Immature natural killer cell (primary cell): ENCODE measurements at regions not wholly inside any gene's neighbourhood (a gene's known extent, or its start where the extent isn't known, plus 50 kb on each side); places are given as distances from the start of the nearest gene placed in this dataset.
A peak's percentile ranks its signal among the peaks of the same experiment; 100 is the strongest.

Source experiments
- DNase-seq, 3 donors: peaks; one replicate each; pipeline ENCODE4 v3.0.0; 2022; ENCODE audit warnings: mixed read lengths in 1 of 3
- H3K27ac Mint-ChIP-seq, 6 donors: one replicate each; pipeline ENCODE4 v1.8.0; 2020; ENCODE audit warnings: mixed read lengths in 6 of 6, mild to moderate bottlenecking in 5 of 6, inconsistent platforms in 4 of 6, moderate library complexity in 3 of 6
- H3K27me3 Mint-ChIP-seq, 3 donors: one replicate each; pipeline ENCODE4 v1.8.0; 2020 to 2021; ENCODE audit warnings: low read depth in 3 of 3, mild to moderate bottlenecking in 3 of 3, mixed read lengths in 3 of 3, moderate library complexity in 3 of 3, inconsistent platforms in 1 of 3
- H3K36me3 Mint-ChIP-seq, 3 donors: one replicate each; pipeline ENCODE4 v1.8.0; 2020; ENCODE audit warnings: mixed read lengths in 3 of 3, inconsistent platforms in 2 of 3, mild to moderate bottlenecking in 2 of 3
- H3K4me1 Mint-ChIP-seq, 2 donors: one replicate each; pipeline ENCODE4 v1.8.0; 2020; ENCODE audit warnings: inconsistent platforms in 2 of 2, mild to moderate bottlenecking in 2 of 2, mixed read lengths in 2 of 2, moderate library complexity in 1 of 2
- H3K4me3 Mint-ChIP-seq, 5 donors: one replicate each; pipeline ENCODE4 v1.8.0; 2020; ENCODE audit warnings: mild to moderate bottlenecking in 5 of 5, mixed read lengths in 5 of 5, inconsistent platforms in 3 of 5, moderate library complexity in 3 of 5
- H3K9me3 Mint-ChIP-seq, 6 donors: one replicate each; pipeline ENCODE4 v1.8.0; 2020; ENCODE audit warnings: mild to moderate bottlenecking in 6 of 6, mixed read lengths in 6 of 6, inconsistent platforms in 4 of 6, moderate library complexity in 3 of 6

DNA sequence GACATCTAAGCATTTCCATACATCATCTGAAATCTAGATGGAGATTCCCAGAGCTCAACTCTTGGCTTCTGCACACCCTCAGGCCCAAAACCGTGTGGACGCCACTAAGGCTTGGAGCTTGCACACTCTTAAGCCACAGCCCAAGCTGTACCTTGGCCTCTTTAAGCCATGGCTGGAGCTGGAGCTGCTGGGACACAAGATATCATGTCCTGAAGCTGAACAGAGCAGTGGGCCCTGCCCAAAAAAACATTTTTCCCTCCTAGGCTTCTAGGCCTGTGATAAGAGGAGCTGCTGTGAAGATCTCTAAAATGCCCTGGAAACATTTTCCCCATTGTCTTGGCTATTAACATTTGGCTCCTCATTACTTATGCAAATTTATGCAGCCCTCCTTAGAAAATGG is 188.7 kb upstream of the MBNL1 start:
- DNase-seq, result no peak
- H3K36me3 Mint-ChIP-seq, result peaks cover 0 to 7% (median 0%) of the 10 kb centered on the region in 3 donors
- no peak overlapping the region for H3K27ac Mint-ChIP-seq
- peaks cover 0 to 2% (median 0%) of the 10 kb centered on the region in 6 donors for H3K9me3 Mint-ChIP-seq
- peaks cover 0 to 3% (median 0%) of the 10 kb centered on the region in 3 donors for H3K27me3 Mint-ChIP-seq
- no peaks in the 10 kb centered on the region for H3K4me1 Mint-ChIP-seq
- H3K4me3 Mint-ChIP-seq, result no peak overlapping the region

DNA sequence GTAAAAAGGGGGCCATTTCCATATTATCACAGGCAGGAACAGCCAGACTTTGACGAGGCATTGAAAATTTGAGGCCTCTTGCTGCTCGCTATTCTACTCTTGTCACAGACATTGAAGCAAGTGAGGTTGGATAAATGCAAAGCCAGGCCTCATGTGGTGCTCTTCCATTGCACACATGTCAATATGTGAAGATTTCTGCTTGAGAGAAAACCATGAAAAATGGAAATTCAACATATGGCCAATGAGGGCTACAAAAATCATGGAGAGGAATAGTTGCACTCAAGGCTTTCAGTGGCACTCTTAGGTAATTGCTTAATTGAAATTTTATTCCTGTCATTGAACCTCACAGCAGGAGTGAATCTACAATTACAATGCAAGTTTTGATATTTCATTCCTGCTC is 185.6 kb upstream of the MBNL1 start:
- Mint-ChIP-seq H3K27ac (no peak overlapping the region), H3K36me3 (peaks cover 0 to 7% (median 0%) of the 10 kb centered on the region in 3 donors), H3K4me3 (no peak overlapping the region), H3K9me3 (peaks cover 0 to 2% (median 0%) of the 10 kb centered on the region in 6 donors), H3K4me1 (no peaks in the 10 kb centered on the region), H3K27me3 (peaks cover 0 to 2% (median 0%) of the 10 kb centered on the region in 3 donors)
- no peak for DNase-seq

- no peak for DNase-seq
- Mint-ChIP-seq H3K36me3 (peaks cover 0 to 7% (median 0%) of the 10 kb centered on the region in 3 donors), H3K4me1 (no peaks in the 10 kb centered on the region), H3K9me3 (peaks cover 0 to 2% (median 0%) of the 10 kb centered on the region in 6 donors), H3K27ac (no peak overlapping the region), H3K27me3 (peaks cover 0 to 1% (median 0%) of the 10 kb centered on the region in 3 donors), H3K4me3 (no peak overlapping the region)
These were observed 184.1 kb upstream of the MBNL1 start for GRCh38 chr3:152084441-152085158.

GRCh38 chr3:152087153-152087552 is 181.6 kb upstream of the MBNL1 start:
- Mint-ChIP-seq H3K4me3 (no peak overlapping the region), H3K9me3 (no peaks in the 10 kb centered on the region), H3K27ac (no peak overlapping the region), H3K36me3 (no peaks in the 10 kb centered on the region), H3K27me3 (peaks cover 0 to 1% (median 0%) of the 10 kb centered on the region in 3 donors), H3K4me1 (no peaks in the 10 kb centered on the region)
- DNase-seq, result no peak

DNA sequence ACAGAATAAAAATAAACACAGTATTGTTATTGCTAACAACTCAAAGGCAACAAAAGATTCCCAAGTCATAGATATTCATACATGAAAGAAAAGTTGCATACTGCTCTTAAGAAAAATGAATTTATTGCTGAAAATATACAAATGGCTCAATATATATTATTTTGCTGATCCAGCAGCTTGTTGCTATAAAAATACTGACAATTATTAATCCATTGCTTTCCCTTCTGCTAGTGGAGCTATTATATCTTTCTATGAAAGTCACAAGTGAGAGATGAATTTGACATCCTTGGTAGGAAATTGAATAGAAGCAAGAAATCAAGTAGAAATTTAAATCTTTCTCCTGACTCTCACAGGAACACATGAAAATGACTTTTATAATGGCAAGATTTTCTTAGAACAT is 179.2 kb upstream of the MBNL1 start:
- H3K4me3 Mint-ChIP-seq, result no peak overlapping the region
- no peak overlapping the region for H3K27ac Mint-ChIP-seq
- DNase-seq, result no peak
- peaks cover 0 to 3% (median 1%) of the 10 kb centered on the region in 3 donors for H3K27me3 Mint-ChIP-seq
- H3K4me1 Mint-ChIP-seq, result no peaks in the 10 kb centered on the region
- no peaks in the 10 kb centered on the region for H3K36me3 Mint-ChIP-seq
- peaks cover 0 to under 1% (median 0%) of the 10 kb centered on the region in 6 donors for H3K9me3 Mint-ChIP-seq

DNA sequence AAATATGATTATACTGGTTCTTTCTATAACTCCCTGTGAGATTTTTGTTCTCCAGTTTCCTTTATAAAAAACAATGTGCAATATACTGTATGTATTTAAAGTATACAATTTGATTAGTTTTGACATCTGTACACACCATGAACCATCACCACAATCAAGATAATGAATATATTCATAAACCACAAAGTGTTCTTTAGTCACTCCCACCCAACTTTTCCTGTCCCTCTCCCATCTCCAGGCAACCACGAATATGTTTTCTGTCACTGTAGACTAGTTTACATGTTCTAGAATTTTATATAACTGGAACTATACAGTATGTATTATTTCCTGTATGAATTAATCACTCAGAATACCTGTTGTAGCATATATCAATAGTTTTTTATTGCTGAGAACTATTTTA is 177.0 kb upstream of the MBNL1 start:
- Mint-ChIP-seq H3K4me3 (no peak overlapping the region), H3K9me3 (peaks cover 0 to 2% (median 0%) of the 10 kb centered on the region in 6 donors), H3K27me3 (peaks cover 3 to 5% (median 3%) of the 10 kb centered on the region in 3 donors), H3K4me1 (no peaks in the 10 kb centered on the region), H3K36me3 (no peaks in the 10 kb centered on the region), H3K27ac (no peak overlapping the region)
- no peak for DNase-seq

- no peak overlapping the region for H3K4me3 Mint-ChIP-seq
- H3K27ac Mint-ChIP-seq, result no peak overlapping the region
- no peak for DNase-seq
- peaks cover 0 to 2% (median 0%) of the 10 kb centered on the region in 6 donors for H3K9me3 Mint-ChIP-seq
- no peaks in the 10 kb centered on the region for H3K4me1 Mint-ChIP-seq
- H3K27me3 Mint-ChIP-seq, result peaks cover 3 to 5% (median 3%) of the 10 kb centered on the region in 3 donors
- no peaks in the 10 kb centered on the region for H3K36me3 Mint-ChIP-seq
These were observed 174.8 kb upstream of the MBNL1 start for GRCh38 chr3:152093901-152094300.

DNA sequence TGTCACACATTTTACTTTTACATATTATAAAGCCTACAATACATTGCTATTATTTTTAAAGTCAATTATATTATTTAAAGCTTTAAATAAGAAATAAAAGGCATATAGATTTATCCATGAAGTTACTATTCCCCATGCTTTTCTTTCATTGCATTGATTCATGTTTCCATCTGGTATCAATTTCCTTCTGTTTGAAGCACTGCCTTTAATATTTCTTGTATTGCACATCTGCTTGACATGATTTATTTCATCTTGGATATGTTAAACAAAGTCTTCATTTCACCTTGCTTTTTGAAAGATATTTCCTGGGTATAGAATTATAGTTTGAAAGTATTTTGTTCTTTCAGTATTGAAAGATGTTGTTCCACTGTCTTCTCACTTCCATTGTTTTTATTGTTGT is 174.3 kb upstream of the MBNL1 start:
- Mint-ChIP-seq H3K9me3 (peaks cover 0 to 2% (median 0%) of the 10 kb centered on the region in 6 donors), H3K27ac (no peak overlapping the region)

DNA sequence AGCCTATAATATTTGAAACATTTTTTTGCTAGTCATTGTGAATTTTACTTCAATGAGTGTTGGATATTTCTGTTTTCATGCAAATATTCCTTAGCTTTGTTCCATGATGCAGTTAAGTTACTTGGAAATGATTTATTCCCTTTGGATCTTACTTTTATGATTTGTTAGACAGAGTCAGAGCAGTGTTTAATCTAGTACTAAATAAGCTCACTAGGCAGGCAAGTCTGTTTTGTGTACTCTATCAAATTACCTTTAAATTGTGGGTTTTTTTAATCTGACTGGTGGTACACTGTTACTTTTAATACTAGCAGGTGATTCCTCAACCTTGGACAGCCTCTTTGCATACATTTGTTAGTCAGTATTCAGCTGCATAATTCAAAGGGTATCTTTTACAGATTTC is 173.3 kb upstream of the MBNL1 start:
- Mint-ChIP-seq H3K36me3 (no peaks in the 10 kb centered on the region), H3K27ac (no peak overlapping the region), H3K4me3 (no peak overlapping the region), H3K9me3 (peaks cover 0 to 2% (median 0%) of the 10 kb centered on the region in 6 donors), H3K27me3 (peaks cover 3 to 5% (median 3%) of the 10 kb centered on the region in 3 donors), H3K4me1 (peaks cover 9% of the 10 kb centered on the region in 2 donors)
- no peak for DNase-seq

More for the DNA sequence above, 174.3 kb upstream of the MBNL1 start:
- Mint-ChIP-seq H3K4me3 (no peak overlapping the region), H3K27me3 (peaks cover 3 to 5% (median 3%) of the 10 kb centered on the region in 3 donors), H3K4me1 (no peaks in the 10 kb centered on the region), H3K36me3 (no peaks in the 10 kb centered on the region)
- no peak for DNase-seq

DNA sequence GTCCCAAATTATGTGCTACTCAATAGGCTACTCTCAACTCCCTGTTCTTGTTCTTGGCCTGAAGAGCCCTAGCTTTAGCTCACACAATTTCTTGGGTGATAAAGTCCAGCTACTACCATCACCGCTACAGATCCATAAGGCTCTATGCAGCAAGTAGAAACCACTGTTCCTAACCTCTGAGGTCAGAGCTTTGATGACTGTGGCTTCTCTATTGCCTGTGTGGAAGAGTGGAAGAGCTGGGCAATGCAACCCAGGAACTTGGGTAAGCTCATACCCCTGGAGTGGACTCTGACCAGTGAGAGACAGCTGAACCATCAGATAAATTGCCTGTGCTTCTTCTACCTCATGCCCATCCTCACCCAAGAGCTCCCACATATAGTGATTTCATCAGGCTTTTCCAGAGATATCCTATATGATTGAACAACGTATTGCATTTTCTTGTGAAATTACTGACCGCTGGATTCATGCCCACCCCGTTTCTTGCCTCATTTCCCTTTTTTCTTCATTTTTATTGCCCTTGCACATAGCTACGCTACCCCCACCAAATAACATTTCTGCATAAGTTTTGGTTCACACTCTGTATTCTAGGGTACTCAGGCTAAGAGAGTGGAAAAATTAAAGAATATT is 172.3 kb upstream of the MBNL1 start:
- no peak overlapping the region for H3K4me3 Mint-ChIP-seq
- peaks cover 3 to 5% (median 3%) of the 10 kb centered on the region in 3 donors for H3K27me3 Mint-ChIP-seq
- H3K4me1 Mint-ChIP-seq, result peaks cover 14 to 15% of the 10 kb centered on the region in 2 donors
- H3K9me3 Mint-ChIP-seq, result peaks cover 0 to 2% (median 0%) of the 10 kb centered on the region in 6 donors
- no peak for DNase-seq
- H3K36me3 Mint-ChIP-seq, result no peaks in the 10 kb centered on the region
- H3K27ac Mint-ChIP-seq, result no peak overlapping the region

DNA sequence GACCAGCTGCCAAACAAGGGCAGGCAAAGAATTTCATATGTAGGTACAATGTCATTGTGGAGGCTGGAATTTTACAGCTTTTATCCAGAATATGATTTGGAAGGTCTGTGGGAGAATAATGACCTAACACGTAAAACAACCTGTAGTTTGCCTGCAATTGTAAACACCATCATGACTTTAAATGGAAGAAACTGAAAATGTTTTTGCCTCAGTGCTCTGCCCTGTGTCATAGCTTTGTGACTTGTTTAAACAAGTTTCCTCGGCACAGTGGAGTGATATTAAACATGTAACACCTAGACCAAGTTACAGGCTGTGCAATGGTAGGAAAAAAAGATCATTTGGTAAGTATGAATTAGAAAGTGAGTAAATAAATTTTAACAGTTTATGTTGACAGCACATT is 171.6 kb upstream of the MBNL1 start:
- peaks cover 3 to 5% (median 3%) of the 10 kb centered on the region in 3 donors for H3K27me3 Mint-ChIP-seq
- no peaks in the 10 kb centered on the region for H3K36me3 Mint-ChIP-seq
- DNase-seq, result no peak
- no peak overlapping the region for H3K27ac Mint-ChIP-seq
- no peak overlapping the region for H3K4me3 Mint-ChIP-seq
- peaks cover 0 to 2% (median 0%) of the 10 kb centered on the region in 6 donors for H3K9me3 Mint-ChIP-seq
- H3K4me1 Mint-ChIP-seq, result peaks cover 14 to 15% of the 10 kb centered on the region in 2 donors

- Mint-ChIP-seq H3K27ac (peak overlapping the region in 1 of 6 donors; percentile 8), H3K36me3 (no peaks in the 10 kb centered on the region), H3K9me3 (peaks cover 0 to 2% (median 0%) of the 10 kb centered on the region in 6 donors), H3K27me3 (peaks cover 3 to 5% (median 3%) of the 10 kb centered on the region in 3 donors), H3K4me1 (peaks cover 14 to 15% of the 10 kb centered on the region in 2 donors), H3K4me3 (no peak overlapping the region)
- no peak for DNase-seq
These were observed 171.0 kb upstream of the MBNL1 start for GRCh38 chr3:152097770-152098169.

- Mint-ChIP-seq H3K4me1 (peaks cover 14 to 15% of the 10 kb centered on the region in 2 donors), H3K36me3 (no peaks in the 10 kb centered on the region), H3K9me3 (no peaks in the 10 kb centered on the region), H3K27me3 (peaks cover 2 to 5% (median 3%) of the 10 kb centered on the region in 3 donors), H3K27ac (peak overlapping the region in 2 of 6 donors; percentile 14 to 48), H3K4me3 (peak overlapping the region in 1 of 5 donors; percentile 46)
- DNase-seq, result peak; percentile 39 to 58 (median 58)
These were observed 168.1 kb upstream of the MBNL1 start for GRCh38 chr3:152100491-152101132.

DNA sequence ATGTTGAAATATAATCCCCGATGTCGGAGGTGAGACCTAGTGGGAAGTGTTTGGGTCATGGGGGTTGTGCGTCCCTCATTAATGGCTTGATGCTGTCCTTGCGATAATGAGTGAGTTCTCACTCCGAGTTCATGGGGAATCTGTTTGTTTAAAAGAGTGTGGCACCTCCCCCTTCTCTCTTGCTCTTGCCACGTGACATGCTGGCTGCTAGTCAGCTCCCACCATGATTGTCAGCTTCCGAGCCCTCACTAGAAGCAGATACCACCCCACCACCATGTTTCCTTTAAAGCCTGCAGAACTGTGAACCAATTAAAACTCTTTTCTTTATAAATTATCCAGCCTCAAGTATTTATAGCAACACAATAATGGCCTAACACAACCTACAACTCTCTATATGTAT is 166.3 kb upstream of the MBNL1 start:
- H3K27me3 Mint-ChIP-seq, result peaks cover 0 to 3% (median 2%) of the 10 kb centered on the region in 3 donors
- no peaks in the 10 kb centered on the region for H3K36me3 Mint-ChIP-seq
- H3K9me3 Mint-ChIP-seq, result no peaks in the 10 kb centered on the region

More for the DNA sequence above, 166.3 kb upstream of the MBNL1 start:
- Mint-ChIP-seq H3K4me1 (peaks cover 14 to 15% of the 10 kb centered on the region in 2 donors), H3K4me3 (no peak overlapping the region), H3K27ac (no peak overlapping the region)
- no peak for DNase-seq
